Natural killer cell (primary cell): ENCODE measurements at regions not wholly inside any gene's neighbourhood (a gene's known extent, or its start where the extent isn't known, plus 50 kb on each side); places are given as distances from the start of the nearest gene placed in this dataset.

ENCODE experiments used
- ATAC-seq, 3 donors: fragments of 150-1000 bp in 2 of 3; fragments of 200-7000 bp in 1 of 3; cut with Tn5 transposase; 1 replicate in 1 of 3; 2 replicates in 2 of 3; pipeline ENCODE4 v1.10.0; 2021; ENCODE audit warnings: mild to moderate bottlenecking in 2 of 3, moderate library complexity in 2 of 3
- DNase-seq, 2 donors: peaks; one replicate each; pipeline versions ENCODE4 v3.0.0 to v3.0.0-alpha.2; 2013 to 2021; ENCODE audit warnings: mixed read lengths in 1 of 2
- H3K27ac ChIP-seq: one replicate; pipeline ENCODE4 v1.5.1; 2013; ENCODE audit warnings: mild to moderate bottlenecking, low read length
- H3K27me3 ChIP-seq: one replicate; pipeline ENCODE4 v1.6.1; 2013; ENCODE audit warnings: low read length; ENCODE audit not compliant: control insufficient read depth, insufficient read depth
- H3K36me3 ChIP-seq: one replicate; pipeline ENCODE4 v1.6.1; 2013; ENCODE audit warnings: low read length; ENCODE audit not compliant: control insufficient read depth, insufficient read depth
- H3K4me1 ChIP-seq: one replicate; pipeline ENCODE4 v1.6.1; 2013; ENCODE audit warnings: low read length; ENCODE audit not compliant: control insufficient read depth, insufficient read depth
- H3K4me3 ChIP-seq: one replicate; pipeline ENCODE4 v1.5.1; 2013; ENCODE audit warnings: low read length
- H3K9me3 ChIP-seq: one replicate; pipeline ENCODE4 v1.6.1; 2013; ENCODE audit warnings: low read length; ENCODE audit not compliant: control insufficient read depth, insufficient read depth
- H3K27ac Mint-ChIP-seq, 2 donors: one replicate each; pipeline ENCODE4 v1.8.0; 2022; ENCODE audit warnings: mild to moderate bottlenecking in 2 of 2, mixed read lengths in 2 of 2, moderate library complexity in 1 of 2
- H3K27me3 Mint-ChIP-seq, 2 donors: one replicate each; pipeline ENCODE4 v1.8.0; 2022; ENCODE audit warnings: low read depth in 2 of 2, mixed read lengths in 2 of 2
- H3K36me3 Mint-ChIP-seq: one replicate; pipeline ENCODE4 v1.8.0; 2022; ENCODE audit warnings: mixed read lengths
- H3K4me1 Mint-ChIP-seq, 2 donors: one replicate each; pipeline ENCODE4 v1.8.0; 2022; ENCODE audit warnings: mixed read lengths in 2 of 2
- H3K4me3 Mint-ChIP-seq: one replicate; pipeline ENCODE4 v1.8.0; 2022; ENCODE audit warnings: mild to moderate bottlenecking, moderate library complexity, mixed read lengths
- H3K9me3 Mint-ChIP-seq, 2 donors: one replicate each; pipeline ENCODE4 v1.8.0; 2022; ENCODE audit warnings: mixed read lengths in 2 of 2
- WGBS: methylation state at CpG from one replicate; pipeline ENCODE4 v1.1.7; 2013; ENCODE audit warnings: missing lambda C conversion rate; ENCODE audit not compliant: insufficient coverage; 5-methylcytosine and 5-hydroxymethylcytosine counted together
- intact Hi-C: fragments of 100-400 bp; cut with micrococcal nuclease; formaldehyde crosslinking; loops from one replicate; pipeline ENCODE4 v1.14.2; 2022
- TF ChIP-seq, protein P1 (sequence below): fragments of 200-600 bp; IDR thresholded peaks from one replicate; pipeline ENCODE4 v1.8.0; 2022; ENCODE audit warnings: antibody characterized with exemption

DNA sequence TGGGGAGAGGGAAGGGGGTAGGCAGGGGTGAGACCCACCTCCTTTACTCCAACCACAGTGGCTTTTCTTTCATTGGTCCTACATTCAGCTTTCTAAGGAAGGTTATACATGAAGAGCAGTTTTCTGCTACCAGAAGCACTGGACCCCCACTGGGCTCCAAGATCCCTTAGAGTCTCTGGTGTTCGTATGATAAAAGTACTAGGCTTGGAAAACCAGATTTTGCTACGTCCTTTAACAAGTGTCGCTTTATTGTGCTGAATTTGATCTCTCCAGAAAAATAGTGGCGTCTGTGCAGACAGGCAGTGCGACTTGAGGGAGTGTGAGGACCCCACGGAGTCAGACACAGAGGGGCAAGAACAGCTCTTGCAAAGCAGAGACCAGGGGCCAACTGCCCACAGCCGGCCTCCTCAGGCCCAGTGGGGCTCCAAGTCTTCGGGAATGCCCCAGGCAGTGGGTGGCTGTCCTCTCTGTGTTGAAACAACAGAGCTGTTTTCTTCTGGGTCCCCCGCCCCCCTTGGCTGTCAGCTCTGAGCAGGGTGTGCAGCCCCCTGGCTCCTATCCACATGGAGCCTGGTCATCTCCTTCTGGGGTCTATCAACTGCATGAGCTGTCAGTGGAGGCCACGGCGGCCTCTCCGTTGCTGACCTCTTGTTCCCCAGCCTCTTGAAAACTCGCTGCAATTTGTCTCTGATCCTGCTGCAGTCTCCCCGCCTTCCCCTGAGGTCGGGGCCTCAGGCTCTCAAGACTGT lies 333.2 kb downstream of the RPS24 start:
- no peak for ATAC-seq
- Histone ChIP-seq H3K4me1 (peaks cover 12% of the 10 kb centered on the region), H3K27me3 (no peaks in the 10 kb centered on the region), H3K27ac (no peak overlapping the region), H3K9me3 (no peaks in the 10 kb centered on the region), H3K36me3 (no peaks in the 10 kb centered on the region), H3K4me3 (no peak overlapping the region)
- H3K27ac Mint-ChIP-seq = no peak overlapping the region
- no peak for DNase-seq
- H3K4me3 Mint-ChIP-seq = no peak overlapping the region
- H3K4me1 Mint-ChIP-seq = peaks cover 11 to 18% of the 10 kb centered on the region in 2 donors
- TF ChIP-seq, protein P1, sequence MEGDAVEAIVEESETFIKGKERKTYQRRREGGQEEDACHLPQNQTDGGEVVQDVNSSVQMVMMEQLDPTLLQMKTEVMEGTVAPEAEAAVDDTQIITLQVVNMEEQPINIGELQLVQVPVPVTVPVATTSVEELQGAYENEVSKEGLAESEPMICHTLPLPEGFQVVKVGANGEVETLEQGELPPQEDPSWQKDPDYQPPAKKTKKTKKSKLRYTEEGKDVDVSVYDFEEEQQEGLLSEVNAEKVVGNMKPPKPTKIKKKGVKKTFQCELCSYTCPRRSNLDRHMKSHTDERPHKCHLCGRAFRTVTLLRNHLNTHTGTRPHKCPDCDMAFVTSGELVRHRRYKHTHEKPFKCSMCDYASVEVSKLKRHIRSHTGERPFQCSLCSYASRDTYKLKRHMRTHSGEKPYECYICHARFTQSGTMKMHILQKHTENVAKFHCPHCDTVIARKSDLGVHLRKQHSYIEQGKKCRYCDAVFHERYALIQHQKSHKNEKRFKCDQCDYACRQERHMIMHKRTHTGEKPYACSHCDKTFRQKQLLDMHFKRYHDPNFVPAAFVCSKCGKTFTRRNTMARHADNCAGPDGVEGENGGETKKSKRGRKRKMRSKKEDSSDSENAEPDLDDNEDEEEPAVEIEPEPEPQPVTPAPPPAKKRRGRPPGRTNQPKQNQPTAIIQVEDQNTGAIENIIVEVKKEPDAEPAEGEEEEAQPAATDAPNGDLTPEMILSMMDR = no peak
- no peaks in the 10 kb centered on the region for H3K9me3 Mint-ChIP-seq
- no peaks in the 10 kb centered on the region for H3K27me3 Mint-ChIP-seq
- WGBS = 88% methylated on average over 15 of the region's 15 CpGs
- intact Hi-C loops = no loop called here
- no peaks in the 10 kb centered on the region for H3K36me3 Mint-ChIP-seq

DNA sequence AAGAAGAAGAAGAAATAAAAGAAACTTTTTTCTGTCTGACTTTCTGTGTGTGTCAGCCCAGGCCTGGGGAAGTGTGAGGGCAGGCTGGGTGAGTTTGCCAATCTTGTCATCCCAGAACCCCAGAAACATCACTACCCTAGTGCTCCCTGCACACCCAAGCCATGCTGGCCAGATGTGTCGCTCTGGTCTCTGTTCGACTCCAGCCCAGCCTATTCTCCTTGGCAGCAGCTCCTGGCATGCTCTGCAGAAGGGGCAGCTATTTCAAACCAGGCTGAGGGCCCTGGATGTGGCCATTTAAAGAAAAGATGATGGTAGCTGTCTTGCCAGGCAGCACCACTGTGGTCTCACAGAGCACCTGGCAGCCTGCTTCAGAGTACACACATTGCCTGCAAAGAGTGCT lies 334.1 kb downstream of the RPS24 start:
- intact Hi-C loops = no loop called here
- no peaks in the 10 kb centered on the region for H3K9me3 Mint-ChIP-seq
- DNase-seq = no peak
- no peak for ATAC-seq
- H3K36me3 ChIP-seq = no peaks in the 10 kb centered on the region
- TF ChIP-seq, protein P1 = no peak
- no peaks in the 10 kb centered on the region for H3K27me3 ChIP-seq
- no peak overlapping the region for H3K27ac ChIP-seq
- H3K36me3 Mint-ChIP-seq = no peaks in the 10 kb centered on the region
- no peak overlapping the region for H3K4me3 Mint-ChIP-seq
- H3K27me3 Mint-ChIP-seq = no peaks in the 10 kb centered on the region
- peaks cover 2 to 9% of the 10 kb centered on the region in 2 donors for H3K4me1 Mint-ChIP-seq
- H3K4me1 ChIP-seq = peaks cover 3% of the 10 kb centered on the region
- H3K4me3 ChIP-seq = no peak overlapping the region
- no peak overlapping the region for H3K27ac Mint-ChIP-seq
- no peaks in the 10 kb centered on the region for H3K9me3 ChIP-seq
- WGBS = 90% methylated on average over 2 of the region's 2 CpGs

DNA sequence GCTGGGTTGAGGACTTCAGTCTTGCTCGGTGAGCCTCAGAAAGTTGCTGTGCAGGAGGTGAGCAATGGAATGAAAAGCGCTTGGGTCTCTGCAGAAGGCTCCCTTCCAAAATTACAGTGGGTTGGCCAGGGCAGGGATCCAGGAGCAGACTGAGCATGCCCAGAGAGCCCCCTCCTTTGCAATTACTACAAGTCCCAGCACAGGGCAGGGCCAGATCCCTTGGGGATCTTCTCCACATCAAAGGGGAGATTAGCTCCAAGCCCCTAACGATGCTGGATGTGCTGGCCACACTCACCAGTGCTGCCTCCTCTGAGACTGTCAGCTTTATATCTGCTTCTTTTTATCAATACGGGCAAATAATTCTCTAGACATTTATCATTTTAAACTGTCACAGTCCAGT lies 337.5 kb downstream of the RPS24 start:
- H3K4me3 ChIP-seq = no peak overlapping the region
- no peaks in the 10 kb centered on the region for H3K9me3 ChIP-seq
- TF ChIP-seq, protein P1 = no peak
- no peaks in the 10 kb centered on the region for H3K36me3 ChIP-seq
- Mint-ChIP-seq H3K27me3 (no peaks in the 10 kb centered on the region), H3K27ac (no peak overlapping the region), H3K36me3 (no peaks in the 10 kb centered on the region), H3K9me3 (no peaks in the 10 kb centered on the region), H3K4me3 (no peak overlapping the region), H3K4me1 (no peaks in the 10 kb centered on the region)
- ATAC-seq (no peak), DNase-seq (no peak)
- H3K4me1 ChIP-seq = no peaks in the 10 kb centered on the region
- no peak overlapping the region for H3K27ac ChIP-seq
- no peaks in the 10 kb centered on the region for H3K27me3 ChIP-seq
- WGBS = 94% methylated on average over 4 of the region's 4 CpGs
- intact Hi-C loops = no loop called here

- H3K36me3 ChIP-seq = no peaks in the 10 kb centered on the region
- Mint-ChIP-seq H3K36me3 (no peaks in the 10 kb centered on the region), H3K4me1 (no peaks in the 10 kb centered on the region), H3K27me3 (no peaks in the 10 kb centered on the region), H3K4me3 (no peak overlapping the region), H3K27ac (no peak overlapping the region), H3K9me3 (no peaks in the 10 kb centered on the region)
- WGBS = 91% methylated on average over 6 of the region's 6 CpGs
- H3K9me3 ChIP-seq = no peaks in the 10 kb centered on the region
- no peaks in the 10 kb centered on the region for H3K4me1 ChIP-seq
- TF ChIP-seq, protein P1 = no peak
- H3K4me3 ChIP-seq = no peak overlapping the region
- intact Hi-C loops = no loop called here
- no peaks in the 10 kb centered on the region for H3K27me3 ChIP-seq
- no peak overlapping the region for H3K27ac ChIP-seq
- no peak for DNase-seq
- ATAC-seq = no peak
These were observed 339.1 kb downstream of the RPS24 start for GRCh38 chr10:78372806-78373205.
